Hypothalamus (tissue), 51 donors: ENCODE measurements at regions not wholly inside any gene's neighbourhood (a gene's known extent, or its start where the extent isn't known, plus 50 kb on each side); places are given as distances from the start of the nearest gene placed in this dataset.

Experiments
- DNase-seq, 51 donors: peaks; one replicate each; lab custom pipeline; 2025; lab: John Stamatoyannopoulos, UW

- DNase-seq: no peak
Observed at GRCh38 chr17:72528683-72529082, 407.9 kb downstream of the SOX9 start.

DNA sequence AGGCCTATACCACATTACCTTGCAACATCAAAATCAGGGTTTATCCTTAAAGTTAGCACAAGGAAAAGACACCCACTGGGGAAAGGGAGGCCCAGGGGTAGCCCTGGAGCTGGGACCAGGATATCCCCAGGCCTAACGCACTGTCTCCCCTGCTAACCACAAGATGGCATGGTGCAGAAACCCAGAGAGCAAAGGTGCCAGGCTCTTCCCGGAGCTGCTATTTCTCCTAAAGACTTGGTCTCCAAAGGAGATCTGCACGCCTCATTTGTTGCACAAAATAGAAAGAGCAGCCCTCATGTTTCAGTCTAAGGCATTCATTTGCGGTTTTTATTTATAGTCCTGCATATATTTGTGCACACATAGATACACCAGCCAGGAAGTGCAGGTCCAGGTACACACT lies 408.6 kb downstream of the SOX9 start:
- DNase-seq: peak in 8 of 51 donors; percentile 13 to 31 (median 20)

DNA sequence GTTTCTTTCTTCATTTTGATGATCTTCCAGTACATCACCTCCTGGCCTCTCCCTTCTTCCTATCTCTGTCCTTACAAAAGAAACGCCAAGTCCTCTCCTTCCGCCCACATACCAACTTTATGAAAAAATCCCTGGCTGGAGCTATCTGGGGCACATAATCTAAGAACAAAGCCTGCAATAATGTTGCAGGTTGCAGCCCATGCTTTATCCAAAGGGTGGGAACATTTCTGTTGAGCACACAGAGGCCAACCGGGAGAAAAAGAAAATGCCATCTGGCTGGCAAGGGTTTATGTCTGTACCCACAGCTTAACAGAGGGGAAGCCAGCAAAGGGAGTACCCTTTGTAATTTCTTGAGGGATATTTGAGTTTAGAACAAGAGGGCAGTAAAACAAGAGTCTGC lies 409.6 kb downstream of the SOX9 start:
- DNase-seq: no peak

DNA sequence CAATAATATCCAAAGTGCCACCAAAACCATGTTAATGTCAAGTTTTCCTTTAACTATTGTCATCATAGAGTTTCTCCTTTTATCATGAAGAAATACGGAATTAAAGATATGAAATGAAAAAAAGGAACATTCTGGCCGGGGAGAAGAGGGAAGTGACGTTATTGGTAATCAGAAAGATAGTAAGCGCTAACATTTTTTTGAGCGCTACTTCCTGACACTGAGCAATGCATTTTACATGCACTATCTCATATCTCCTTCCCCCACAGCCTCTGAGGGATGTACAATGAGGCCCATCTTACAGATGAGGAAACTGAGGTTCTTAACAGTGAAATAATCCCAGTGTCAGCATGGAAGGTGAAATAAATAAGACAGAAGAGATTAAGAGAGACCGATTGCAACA lies 410.9 kb downstream of the SOX9 start:
- DNase-seq: no peak

GRCh38 chr17:72534265-72534664 lies 413.4 kb downstream of the SOX9 start:
- no peak for DNase-seq

DNA sequence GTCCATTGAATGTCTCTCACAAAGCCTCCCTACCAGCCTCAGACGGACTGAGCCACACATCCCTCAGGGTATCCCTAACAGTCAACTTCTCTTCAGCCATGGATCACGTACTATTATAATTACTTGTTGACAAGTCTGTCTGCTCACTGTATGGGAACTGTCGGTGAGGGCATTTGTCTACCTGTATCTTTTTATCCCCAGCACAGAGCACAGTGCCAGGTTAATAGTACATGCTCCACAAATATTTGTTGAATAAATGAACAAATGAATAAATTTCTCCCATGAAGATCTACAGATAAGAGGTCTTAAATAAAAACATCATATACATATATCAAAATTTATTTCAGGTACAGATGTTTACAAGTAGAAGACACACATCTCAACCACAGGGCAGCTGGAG lies 414.0 kb downstream of the SOX9 start:
- no peak for DNase-seq

DNA sequence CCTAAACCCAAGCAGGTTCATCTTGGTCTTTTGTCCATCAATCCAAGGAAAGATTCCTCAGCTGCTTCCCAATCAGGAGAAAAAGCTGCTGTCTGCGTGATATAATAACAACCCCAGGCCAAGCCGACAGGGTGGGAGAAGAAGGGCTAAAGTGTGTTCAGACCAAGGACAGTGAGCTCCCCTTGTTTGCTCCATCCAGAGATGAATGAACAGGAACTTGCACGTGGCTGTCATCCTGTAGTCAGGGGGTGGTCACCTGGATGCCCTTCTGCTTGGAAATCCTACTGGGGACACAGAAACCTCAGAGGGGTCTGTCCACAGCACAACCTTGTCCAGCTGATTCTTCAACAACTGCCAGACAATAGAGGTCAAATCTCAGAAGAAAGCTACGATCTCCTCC lies 414.5 kb downstream of the SOX9 start:
- no peak for DNase-seq

DNA sequence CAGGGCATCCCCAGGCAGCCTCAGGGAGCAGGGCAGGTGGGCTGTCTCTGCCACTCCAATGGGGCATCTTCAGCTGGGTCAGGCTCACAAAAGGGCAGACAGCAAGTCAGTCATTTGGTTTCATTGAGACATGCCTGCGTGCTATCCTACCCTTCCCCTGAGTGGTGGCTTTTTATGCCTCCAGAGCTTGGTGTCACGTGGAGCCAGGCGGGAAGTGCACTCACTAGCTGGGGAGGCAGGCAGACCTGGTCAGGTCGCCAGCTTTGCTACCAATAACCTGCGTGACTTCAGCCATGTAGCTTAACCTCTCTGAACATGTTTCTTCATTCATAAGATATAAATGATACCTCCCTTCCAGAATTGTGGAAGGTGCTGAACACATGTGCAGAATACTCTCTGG lies 415.0 kb downstream of the SOX9 start:
- DNase-seq: no peak

- no peak for DNase-seq
Observed at GRCh38 chr17:72536788-72537187, 416.0 kb downstream of the SOX9 start.

DNA sequence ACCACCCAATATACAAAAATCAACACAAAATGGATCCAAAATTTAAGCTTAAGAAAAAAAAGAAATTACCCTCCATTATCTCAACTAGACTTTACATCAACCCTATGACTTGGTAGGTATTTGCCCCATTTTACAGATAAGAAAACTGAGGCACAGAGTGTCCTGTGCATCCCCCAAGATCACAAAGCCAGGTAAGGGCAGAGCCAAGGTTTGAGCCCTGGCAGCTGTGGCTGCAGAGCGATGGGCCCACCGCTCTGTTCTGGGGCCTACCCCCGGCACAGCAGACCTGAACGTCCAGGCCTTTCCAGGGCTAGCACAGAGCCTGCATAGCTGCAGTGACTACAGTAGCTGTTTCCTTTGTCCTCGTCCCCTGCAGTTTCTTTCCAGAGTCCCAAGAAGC lies 417.6 kb downstream of the SOX9 start:
- DNase-seq: no peak

GRCh38 chr17:72538901-72539352 lies 418.1 kb downstream of the SOX9 start:
- peak in 26 of 51 donors; percentile 13 to 70 (median 45) for DNase-seq

DNA sequence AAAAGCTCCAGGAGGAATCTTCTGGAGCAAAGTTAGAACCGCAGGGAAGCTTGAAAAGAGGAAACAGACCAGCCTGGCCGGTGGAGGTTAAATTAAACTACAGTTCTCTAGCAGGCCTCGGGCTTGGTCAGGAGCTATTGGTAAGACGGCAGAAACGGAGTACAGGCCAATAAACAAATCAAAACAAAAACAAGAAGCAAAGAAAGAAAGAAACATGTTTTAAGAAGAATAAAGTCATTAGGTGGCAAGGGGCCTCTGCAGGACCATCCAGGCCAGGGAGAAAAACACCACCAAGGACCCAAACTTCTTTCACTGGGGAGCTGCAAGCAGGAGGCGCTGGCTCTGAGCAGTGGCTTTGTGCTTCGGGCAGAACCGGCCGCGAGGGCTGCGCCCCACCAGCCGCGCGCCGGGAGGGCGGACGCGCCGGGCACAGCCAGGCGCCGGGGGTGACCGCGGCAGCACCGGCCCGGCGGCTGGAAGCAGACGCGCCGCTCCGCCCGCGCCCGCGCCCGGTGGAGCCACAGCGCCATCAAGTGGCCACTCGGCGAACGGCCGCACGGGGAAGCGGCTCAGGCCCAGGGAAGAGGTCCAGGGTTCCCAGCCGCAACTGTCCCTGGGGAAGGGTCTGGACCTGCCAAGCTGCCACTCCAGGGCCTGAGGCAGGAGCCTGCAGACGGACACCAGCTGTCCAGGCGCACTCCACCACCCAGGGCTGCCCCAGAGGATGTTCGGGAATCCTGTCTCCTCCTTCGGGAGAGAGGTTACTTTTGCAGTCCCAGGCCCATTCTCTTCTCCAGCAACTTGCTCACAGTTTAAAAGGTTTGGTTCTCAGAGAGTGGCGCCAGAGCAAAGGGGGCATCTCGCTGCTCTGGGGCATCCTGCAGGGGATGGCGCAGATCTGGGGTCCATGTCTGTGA lies 419.4 kb downstream of the SOX9 start:
- DNase-seq: peak in 49 of 51 donors; percentile 27 to 91 (median 72)

- DNase-seq: no peak
Observed at GRCh38 chr17:72542317-72542716, 421.5 kb downstream of the SOX9 start.

DNA sequence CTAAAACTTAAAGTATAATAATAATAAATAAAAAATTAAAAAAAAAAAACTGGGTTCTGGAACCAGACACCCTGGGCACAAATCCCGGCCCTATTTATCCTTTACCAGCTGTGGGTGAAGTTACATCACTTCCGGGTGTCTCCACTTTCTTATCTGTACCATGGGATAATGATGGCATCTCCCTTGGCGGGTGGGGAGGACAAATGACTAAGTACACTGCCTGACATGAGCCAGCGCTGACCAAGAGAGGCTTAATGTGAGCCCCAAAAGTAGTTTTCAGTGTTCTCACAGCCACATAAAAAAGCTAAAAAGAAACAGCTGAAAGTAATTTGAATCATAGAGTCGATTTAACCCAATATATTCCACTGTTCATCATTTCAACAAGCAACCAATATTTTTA lies 424.9 kb downstream of the SOX9 start:
- no peak for DNase-seq

GRCh38 chr17:72553051-72553755 lies 432.4 kb downstream of the SOX9 start:
- DNase-seq: no peak

GRCh38 chr17:72554508-72554907 lies 433.7 kb downstream of the SOX9 start:
- DNase-seq: no peak

DNA sequence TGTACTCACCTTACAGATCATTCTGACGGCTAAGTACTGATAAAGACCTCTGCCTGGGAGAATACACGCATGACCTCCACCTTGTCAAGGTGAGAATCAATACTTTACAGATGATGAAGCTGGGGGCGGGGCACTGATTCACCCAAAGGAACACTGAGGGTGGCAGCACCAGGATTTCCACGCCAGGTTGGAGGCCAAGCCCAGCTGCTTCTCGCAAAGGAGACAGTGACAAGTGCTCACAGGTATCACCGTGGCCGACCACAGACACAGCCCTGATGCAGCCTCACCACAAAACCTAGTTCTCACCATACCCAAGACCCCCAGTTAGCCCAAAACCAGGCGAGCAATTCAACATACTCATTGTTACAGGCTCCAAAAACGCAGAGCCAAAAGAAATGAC lies 434.2 kb downstream of the SOX9 start:
- DNase-seq: no peak

DNA sequence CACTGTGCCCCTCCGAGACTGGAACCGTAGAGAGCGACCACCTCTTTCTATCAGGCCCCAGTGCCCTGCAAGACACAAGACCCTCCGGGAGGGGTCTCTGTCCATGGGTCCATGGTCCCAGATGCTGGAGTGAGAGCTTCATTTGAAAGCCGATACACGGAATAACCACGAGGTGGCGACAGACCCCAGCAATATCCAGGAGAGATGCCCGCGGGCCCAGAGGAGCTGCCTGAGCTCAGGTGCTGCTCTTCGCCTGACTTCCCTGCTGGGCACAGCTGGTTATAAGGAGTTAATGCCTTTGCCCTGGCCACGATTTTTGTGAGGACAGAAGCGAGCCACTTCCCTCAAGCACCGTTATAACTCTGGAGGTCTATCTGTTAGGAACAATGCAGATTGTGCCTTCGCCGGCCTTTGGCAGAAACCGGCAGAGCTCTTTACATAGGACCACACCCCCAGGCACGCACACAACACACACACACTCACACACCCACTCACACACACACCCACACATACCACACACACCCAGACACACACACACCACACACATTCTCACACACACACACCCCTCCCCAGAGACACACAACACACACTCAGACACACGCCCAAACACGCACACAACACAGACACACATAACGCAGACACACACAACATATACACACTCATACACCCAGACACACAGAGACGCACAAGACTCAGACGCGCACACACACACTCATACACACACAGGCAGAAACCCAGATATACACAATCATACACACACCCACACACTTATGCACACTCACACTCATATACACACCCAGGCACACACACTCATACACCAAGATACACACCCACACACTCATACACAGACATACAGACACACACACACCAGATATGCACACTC lies 436.4 kb downstream of the SOX9 start:
- DNase-seq: peak in 37 of 51 donors; percentile 10 to 75 (median 39)

- DNase-seq: no peak
Observed at GRCh38 chr17:72558971-72559476, 438.2 kb downstream of the SOX9 start.
